HCT116 (cell line): ENCODE measurements at regions not wholly inside any gene's neighbourhood (a gene's known extent, or its start where the extent isn't known, plus 50 kb on each side); places are given as distances from the start of the nearest gene placed in this dataset.

Experiments
- ATAC-seq: fragments of 200-7000 bp; cut with Tn5 transposase; 2 replicates; pipeline ENCODE4 v1.9.1; 2020; ENCODE audit warnings: mild to moderate bottlenecking, moderate library complexity
- BruUV-seq: library from RNA; stranded (reverse); fragments of 400-500 nt; replicated peaks from 2 replicates; lab custom pipeline; 2021; lab: Mats Ljungman, UMichigan
- CTCF ChIA-PET: fragments of 300-600 bp; sonication (Branson Sonifier 250); formaldehyde crosslinking; loops from one replicate; lab custom pipeline; 2021; ENCODE audit warnings: antibody characterized with exemption; lab: Charles Lee
- POLR2A ChIA-PET: fragments of 300-600, 350-600 bp; sonication (Branson Sonifier 250); formaldehyde crosslinking; loops from one replicate; lab custom pipeline; 2021; ENCODE audit warnings: antibody characterized with exemption; lab: Charles Lee
- RAD21 ChIA-PET, 2 experiments: fragments of 300-600 bp; sonication (Branson Sonifier 250); formaldehyde crosslinking; loops; one replicate each; lab custom pipeline; 2023; ENCODE audit warnings: low total read pairs in 2 of 2; ENCODE audit not compliant: uncharacterized antibody in 2 of 2, unreplicated experiment in 2 of 2, low non-redundant PET in 1 of 2; lab: Charles Lee
- DNase-seq: peaks from one replicate; pipeline ENCODE4 v3.0.0-alpha.2; 2010; ENCODE audit warnings: low read depth, low spot score
- H2AFZ ChIP-seq: fragments of 200-600 bp; shearing (Covaris generic), sonication (generic); 2 replicates; pipeline ENCODE4 v1.6.1; 2017; ENCODE audit warnings: low read depth, mixed run types, mixed read lengths, antibody characterized with exemption, low read length; ENCODE audit not compliant: poor library complexity, severe bottlenecking
- H3K27ac ChIP-seq: 2 replicates; pipeline ENCODE4 v1.5.1; 2012; ENCODE audit warnings: low read depth, low read length
- H3K27me3 ChIP-seq: fragments of 200-600 bp; sonication (generic); 2 replicates; pipeline ENCODE4 v1.6.1; 2016; ENCODE audit warnings: mixed run types, low read length, mixed read lengths; ENCODE audit not compliant: insufficient read depth
- H3K36me3 ChIP-seq, 2 experiments: fragments of 200-500 bp in 1 of 2; fragments of 200-600 bp in 1 of 2; sonication (Bioruptor generic) in 1 of 2; sonication (generic) in 1 of 2; 2 replicates each; pipeline versions ENCODE4 v1.5.1 to v1.6.1; 2014 to 2016; ENCODE audit warnings: low read length in 2 of 2, inconsistent platforms in 1 of 2, mixed read lengths in 1 of 2, mixed run types in 1 of 2; ENCODE audit not compliant: insufficient read depth in 2 of 2, control insufficient read depth in 1 of 2
- H3K4me1 ChIP-seq, 2 experiments: fragments of 200-600 bp in 1 of 2; sonication (generic) in 1 of 2; 2 replicates each; pipeline versions ENCODE4 v1.5.1 to v1.6.1; 2012 to 2017; ENCODE audit warnings: low read length in 2 of 2, inconsistent platforms in 1 of 2, mild to moderate bottlenecking in 1 of 2, mixed read lengths in 1 of 2, mixed run types in 1 of 2, moderate library complexity in 1 of 2; ENCODE audit not compliant: insufficient read depth in 2 of 2, control insufficient read depth in 1 of 2
- H3K4me2 ChIP-seq: fragments of 200-600 bp; sonication (generic); 2 replicates; pipeline ENCODE4 v1.6.1; 2017; ENCODE audit warnings: mixed run types, low read length, mixed read lengths
- H3K4me3 ChIP-seq, 2 experiments: fragments of 200-600 bp in 1 of 2; sonication (generic) in 1 of 2; replicated peaks in 1 of 2; 2 replicates each; pipeline ENCODE4 v1.5.1; 2011 to 2016; ENCODE audit warnings: low read length in 2 of 2, control low read depth in 1 of 2, low read depth in 1 of 2, mild to moderate bottlenecking in 1 of 2, mixed read lengths in 1 of 2, mixed run types in 1 of 2
- H3K79me2 ChIP-seq: fragments of 200-600 bp; sonication (generic); 2 replicates; pipeline ENCODE4 v1.6.1; 2017; ENCODE audit warnings: mild to moderate bottlenecking, mixed run types, low read length, moderate library complexity, mixed read lengths; ENCODE audit not compliant: insufficient read depth
- H3K9ac ChIP-seq: fragments of 200-600 bp; sonication (generic); 2 replicates; pipeline ENCODE4 v1.6.1; 2016; ENCODE audit warnings: low read length, mixed read lengths
- H3K9me2 ChIP-seq: fragments of 200-600 bp; sonication (generic), shearing (Covaris generic); 2 replicates; pipeline ENCODE4 v1.6.1; 2017; ENCODE audit warnings: mixed run types, mild to moderate bottlenecking, moderate library complexity; ENCODE audit not compliant: insufficient read depth
- H3K9me3 ChIP-seq, 2 experiments: fragments of 200-500 bp in 1 of 2; fragments of 200-600 bp in 1 of 2; sonication (Bioruptor generic) in 1 of 2; sonication (generic) in 1 of 2; 2 replicates each; pipeline ENCODE4 v1.6.1; 2014 to 2017; ENCODE audit warnings: low read length in 2 of 2, mixed read lengths in 2 of 2, inconsistent platforms in 1 of 2, low read depth in 1 of 2, mild to moderate bottlenecking in 1 of 2, mixed run types in 1 of 2, moderate library complexity in 1 of 2; ENCODE audit not compliant: control insufficient read depth in 1 of 2, insufficient read depth in 1 of 2
- H4K20me1 ChIP-seq: fragments of 200-600 bp; sonication (generic), shearing (Covaris generic); 2 replicates; pipeline ENCODE4 v1.6.1; 2017; ENCODE audit warnings: mixed run types, mild to moderate bottlenecking, moderate library complexity; ENCODE audit not compliant: insufficient read depth
- CBX3 ChIP-seq: IDR thresholded peaks from 2 replicates; pipeline ENCODE4 v1.6.1; 2012; ENCODE audit warnings: low read depth
- ELF1 ChIP-seq: IDR thresholded peaks from 2 replicates; pipeline ENCODE4 v1.6.1; 2012; ENCODE audit warnings: low read depth, borderline replicate concordance
- EZH2 ChIP-seq: fragments of 200-600 bp; sonication (generic); IDR thresholded peaks from 2 replicates; pipeline ENCODE4 v1.6.1; 2017; ENCODE audit warnings: antibody characterized with exemption, mixed run types
- EZH2phosphoT487 ChIP-seq: fragments of 200-600 bp; IDR thresholded peaks from 2 replicates; pipeline ENCODE4 v1.6.1; 2018; ENCODE audit warnings: antibody characterized with exemption, borderline replicate concordance
- FOSL1 ChIP-seq: IDR thresholded peaks from 2 replicates; pipeline ENCODE4 v1.6.1; 2012; ENCODE audit warnings: low read depth
- JUND ChIP-seq: IDR thresholded peaks from 2 replicates; pipeline ENCODE4 v1.6.1; 2012
- POLR2AphosphoS5 ChIP-seq: IDR thresholded peaks from 2 replicates; pipeline ENCODE4 v1.6.1; 2011; ENCODE audit warnings: mild to moderate bottlenecking, low read depth, low read length, moderate library complexity
- SIN3A ChIP-seq: IDR thresholded peaks from 2 replicates; pipeline ENCODE4 v1.6.1; 2012; ENCODE audit warnings: low read depth
- YY1 ChIP-seq: IDR thresholded peaks from 2 replicates; pipeline ENCODE4 v1.6.1; 2011; ENCODE audit warnings: low read length, low read depth, moderate library complexity, mild to moderate bottlenecking; ENCODE audit not compliant: insufficient replicate concordance; ENCODE audit errors: extremely low read depth
- ZFX ChIP-seq: fragments of 450-650 bp; IDR thresholded peaks from 2 replicates; pipeline ENCODE4 v1.6.1; 2017
- ZNF274 ChIP-seq: fragments of 200-500 bp; sonication (Bioruptor generic); IDR thresholded peaks from 2 replicates; pipeline ENCODE4 v1.6.1; 2014; ENCODE audit warnings: mild to moderate bottlenecking, low read depth, low read length, inconsistent platforms
- intact Hi-C: fragments of 100-400 bp; cut with micrococcal nuclease; formaldehyde crosslinking; loops from 2 replicates; pipeline ENCODE4 v1.10.0; 2022
- TF ChIP-seq, protein P1 (sequence below): IDR thresholded peaks from 2 replicates; pipeline ENCODE4 v1.6.1; 2011; ENCODE audit warnings: mild to moderate bottlenecking, low read length, moderate library complexity; ENCODE audit not compliant: insufficient replicate concordance; ENCODE audit errors: extremely low read depth
- TF ChIP-seq, protein P2 (sequence below), 3 experiments: fragments of 200-600 bp in 1 of 3; sonication (generic) in 1 of 3; IDR thresholded peaks in 2 of 3; conservative IDR thresholded peaks in 1 of 3; 2 replicates each; pipeline ENCODE4 v1.5.1; 2012 to 2017; ENCODE audit warnings: low read depth in 2 of 3, low read length in 2 of 3, antibody characterized with exemption in 1 of 3, borderline replicate concordance in 1 of 3, control low read depth in 1 of 3, mild to moderate bottlenecking in 1 of 3, mixed read lengths in 1 of 3, mixed run types in 1 of 3, moderate library complexity in 1 of 3; ENCODE audit not compliant: insufficient read depth in 1 of 3
- TF ChIP-seq, protein P3 (sequence below): IDR thresholded peaks from 2 replicates; pipeline ENCODE4 v1.6.1; 2012; ENCODE audit warnings: low read depth

- H3K9me2 ChIP-seq, result no peaks in the 10 kb centered on the region
- intact Hi-C loops, result no loop called here
- no peak overlapping the region for H3K9ac ChIP-seq
- no peak overlapping the region for H3K4me3 ChIP-seq
- POLR2A ChIA-PET, result interaction anchor here (0.6 kb wide), 1 partner anchor 1324 kb away, joined by 3 read pairs; no protein-coding TSS in a partner anchor
- no peaks in the 10 kb centered on the region for H3K27me3 ChIP-seq
- no peak overlapping the region for H3K4me2 ChIP-seq
- H4K20me1 ChIP-seq, result no peaks in the 10 kb centered on the region
- BruUV-seq, result no TSS peak
- H3K79me2 ChIP-seq, result no peaks in the 10 kb centered on the region
- H3K4me1 ChIP-seq, result no peaks in the 10 kb centered on the region
- TF ChIP-seq ZFX (no peak), ELF1 (no peak), CBX3 (no peak), JUND (no peak), SIN3A (no peak), EZH2phosphoT487 (no peak), ZNF274 (no peak), EZH2 (no peak), FOSL1 (no peak)
- TF ChIP-seq, protein P1, sequence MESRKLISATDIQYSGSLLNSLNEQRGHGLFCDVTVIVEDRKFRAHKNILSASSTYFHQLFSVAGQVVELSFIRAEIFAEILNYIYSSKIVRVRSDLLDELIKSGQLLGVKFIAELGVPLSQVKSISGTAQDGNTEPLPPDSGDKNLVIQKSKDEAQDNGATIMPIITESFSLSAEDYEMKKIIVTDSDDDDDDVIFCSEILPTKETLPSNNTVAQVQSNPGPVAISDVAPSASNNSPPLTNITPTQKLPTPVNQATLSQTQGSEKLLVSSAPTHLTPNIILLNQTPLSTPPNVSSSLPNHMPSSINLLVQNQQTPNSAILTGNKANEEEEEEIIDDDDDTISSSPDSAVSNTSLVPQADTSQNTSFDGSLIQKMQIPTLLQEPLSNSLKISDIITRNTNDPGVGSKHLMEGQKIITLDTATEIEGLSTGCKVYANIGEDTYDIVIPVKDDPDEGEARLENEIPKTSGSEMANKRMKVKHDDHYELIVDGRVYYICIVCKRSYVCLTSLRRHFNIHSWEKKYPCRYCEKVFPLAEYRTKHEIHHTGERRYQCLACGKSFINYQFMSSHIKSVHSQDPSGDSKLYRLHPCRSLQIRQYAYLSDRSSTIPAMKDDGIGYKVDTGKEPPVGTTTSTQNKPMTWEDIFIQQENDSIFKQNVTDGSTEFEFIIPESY, result no peak
- no peaks in the 10 kb centered on the region for H3K36me3 ChIP-seq
- no peak overlapping the region for H3K27ac ChIP-seq
- CTCF ChIA-PET, result no interaction called here
- peaks cover 6 to 13% of the 10 kb centered on the region in 2 experiments; a peak in 2 of 4 replicates for H3K9me3 ChIP-seq
- no peak overlapping the region for H2AFZ ChIP-seq
- RAD21 ChIA-PET, result no interaction called here
- DNase-seq (no peak), ATAC-seq (no peak)
Measured at GRCh38 chr18:5091741-5092140, 105.3 kb downstream of the AKAIN1 start.

- ATAC-seq (no peak), DNase-seq (no peak)
- Histone ChIP-seq H3K27me3 (no peaks in the 10 kb centered on the region), H3K9ac (no peak overlapping the region), H4K20me1 (no peaks in the 10 kb centered on the region), H3K4me2 (no peak overlapping the region), H3K36me3 (no peaks in the 10 kb centered on the region), H3K27ac (no peak overlapping the region), H2AFZ (no peak overlapping the region), H3K4me1 (no peaks in the 10 kb centered on the region), H3K79me2 (no peaks in the 10 kb centered on the region), H3K9me3 (peaks cover 3 to 12% of the 10 kb centered on the region in 2 experiments; a peak in 2 of 4 replicates), H3K4me3 (no peak overlapping the region), H3K9me2 (no peaks in the 10 kb centered on the region)
- POLR2A ChIA-PET, result no interaction called here
- RAD21 ChIA-PET, result no interaction called here
- BruUV-seq, result no TSS peak
- CTCF ChIA-PET, result no interaction called here
- intact Hi-C loops, result no loop called here
- TF ChIP-seq, protein P2, sequence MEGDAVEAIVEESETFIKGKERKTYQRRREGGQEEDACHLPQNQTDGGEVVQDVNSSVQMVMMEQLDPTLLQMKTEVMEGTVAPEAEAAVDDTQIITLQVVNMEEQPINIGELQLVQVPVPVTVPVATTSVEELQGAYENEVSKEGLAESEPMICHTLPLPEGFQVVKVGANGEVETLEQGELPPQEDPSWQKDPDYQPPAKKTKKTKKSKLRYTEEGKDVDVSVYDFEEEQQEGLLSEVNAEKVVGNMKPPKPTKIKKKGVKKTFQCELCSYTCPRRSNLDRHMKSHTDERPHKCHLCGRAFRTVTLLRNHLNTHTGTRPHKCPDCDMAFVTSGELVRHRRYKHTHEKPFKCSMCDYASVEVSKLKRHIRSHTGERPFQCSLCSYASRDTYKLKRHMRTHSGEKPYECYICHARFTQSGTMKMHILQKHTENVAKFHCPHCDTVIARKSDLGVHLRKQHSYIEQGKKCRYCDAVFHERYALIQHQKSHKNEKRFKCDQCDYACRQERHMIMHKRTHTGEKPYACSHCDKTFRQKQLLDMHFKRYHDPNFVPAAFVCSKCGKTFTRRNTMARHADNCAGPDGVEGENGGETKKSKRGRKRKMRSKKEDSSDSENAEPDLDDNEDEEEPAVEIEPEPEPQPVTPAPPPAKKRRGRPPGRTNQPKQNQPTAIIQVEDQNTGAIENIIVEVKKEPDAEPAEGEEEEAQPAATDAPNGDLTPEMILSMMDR (IDR thresholded peaks at IDR 0.05 in 2 of 3, conservative IDR thresholded peaks at IDR 0.05 in 1 of 3; ENCODE audit: borderline replicate concordance in 1 of 3, insufficient read depth in 1 of 3, low read depth in 2 of 3, low read length in 2 of 3), result no peak
- no peak for TF ChIP-seq YY1
- TF ChIP-seq, protein P3, sequence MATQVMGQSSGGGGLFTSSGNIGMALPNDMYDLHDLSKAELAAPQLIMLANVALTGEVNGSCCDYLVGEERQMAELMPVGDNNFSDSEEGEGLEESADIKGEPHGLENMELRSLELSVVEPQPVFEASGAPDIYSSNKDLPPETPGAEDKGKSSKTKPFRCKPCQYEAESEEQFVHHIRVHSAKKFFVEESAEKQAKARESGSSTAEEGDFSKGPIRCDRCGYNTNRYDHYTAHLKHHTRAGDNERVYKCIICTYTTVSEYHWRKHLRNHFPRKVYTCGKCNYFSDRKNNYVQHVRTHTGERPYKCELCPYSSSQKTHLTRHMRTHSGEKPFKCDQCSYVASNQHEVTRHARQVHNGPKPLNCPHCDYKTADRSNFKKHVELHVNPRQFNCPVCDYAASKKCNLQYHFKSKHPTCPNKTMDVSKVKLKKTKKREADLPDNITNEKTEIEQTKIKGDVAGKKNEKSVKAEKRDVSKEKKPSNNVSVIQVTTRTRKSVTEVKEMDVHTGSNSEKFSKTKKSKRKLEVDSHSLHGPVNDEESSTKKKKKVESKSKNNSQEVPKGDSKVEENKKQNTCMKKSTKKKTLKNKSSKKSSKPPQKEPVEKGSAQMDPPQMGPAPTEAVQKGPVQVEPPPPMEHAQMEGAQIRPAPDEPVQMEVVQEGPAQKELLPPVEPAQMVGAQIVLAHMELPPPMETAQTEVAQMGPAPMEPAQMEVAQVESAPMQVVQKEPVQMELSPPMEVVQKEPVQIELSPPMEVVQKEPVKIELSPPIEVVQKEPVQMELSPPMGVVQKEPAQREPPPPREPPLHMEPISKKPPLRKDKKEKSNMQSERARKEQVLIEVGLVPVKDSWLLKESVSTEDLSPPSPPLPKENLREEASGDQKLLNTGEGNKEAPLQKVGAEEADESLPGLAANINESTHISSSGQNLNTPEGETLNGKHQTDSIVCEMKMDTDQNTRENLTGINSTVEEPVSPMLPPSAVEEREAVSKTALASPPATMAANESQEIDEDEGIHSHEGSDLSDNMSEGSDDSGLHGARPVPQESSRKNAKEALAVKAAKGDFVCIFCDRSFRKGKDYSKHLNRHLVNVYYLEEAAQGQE, result no peak
- no peak for TF ChIP-seq POLR2AphosphoS5
Measured at GRCh38 chr18:5075297-5075696, 121.8 kb downstream of the AKAIN1 start.
